ENCODE measurements at regions not wholly inside any gene's neighbourhood (a gene's known extent, or its start where the extent isn't known, plus 50 kb on each side); places are given as distances from the start of the nearest gene placed in this dataset.

DNA sequence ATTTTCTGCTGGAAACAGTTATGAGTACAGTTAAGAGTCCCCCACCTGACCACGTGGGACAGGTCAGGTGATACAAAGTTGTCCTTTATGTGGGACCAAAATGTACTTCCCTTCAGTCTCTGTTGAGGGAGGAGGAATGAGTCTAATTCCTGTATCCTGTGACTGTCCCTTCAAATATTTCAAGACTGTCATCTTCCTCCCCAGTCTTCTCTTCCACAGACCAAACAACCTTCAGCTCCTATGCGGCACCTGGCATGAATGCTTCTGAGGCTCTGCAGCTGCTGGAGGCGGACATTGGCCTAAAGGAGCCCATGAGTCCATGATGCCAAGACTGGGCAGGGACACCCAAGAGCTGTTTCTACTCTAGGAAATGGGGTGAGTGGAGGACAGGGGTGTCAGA, 72.1 kb upstream of the SIM2 start (continued):
- TF ChIP-seq, protein P1, sequence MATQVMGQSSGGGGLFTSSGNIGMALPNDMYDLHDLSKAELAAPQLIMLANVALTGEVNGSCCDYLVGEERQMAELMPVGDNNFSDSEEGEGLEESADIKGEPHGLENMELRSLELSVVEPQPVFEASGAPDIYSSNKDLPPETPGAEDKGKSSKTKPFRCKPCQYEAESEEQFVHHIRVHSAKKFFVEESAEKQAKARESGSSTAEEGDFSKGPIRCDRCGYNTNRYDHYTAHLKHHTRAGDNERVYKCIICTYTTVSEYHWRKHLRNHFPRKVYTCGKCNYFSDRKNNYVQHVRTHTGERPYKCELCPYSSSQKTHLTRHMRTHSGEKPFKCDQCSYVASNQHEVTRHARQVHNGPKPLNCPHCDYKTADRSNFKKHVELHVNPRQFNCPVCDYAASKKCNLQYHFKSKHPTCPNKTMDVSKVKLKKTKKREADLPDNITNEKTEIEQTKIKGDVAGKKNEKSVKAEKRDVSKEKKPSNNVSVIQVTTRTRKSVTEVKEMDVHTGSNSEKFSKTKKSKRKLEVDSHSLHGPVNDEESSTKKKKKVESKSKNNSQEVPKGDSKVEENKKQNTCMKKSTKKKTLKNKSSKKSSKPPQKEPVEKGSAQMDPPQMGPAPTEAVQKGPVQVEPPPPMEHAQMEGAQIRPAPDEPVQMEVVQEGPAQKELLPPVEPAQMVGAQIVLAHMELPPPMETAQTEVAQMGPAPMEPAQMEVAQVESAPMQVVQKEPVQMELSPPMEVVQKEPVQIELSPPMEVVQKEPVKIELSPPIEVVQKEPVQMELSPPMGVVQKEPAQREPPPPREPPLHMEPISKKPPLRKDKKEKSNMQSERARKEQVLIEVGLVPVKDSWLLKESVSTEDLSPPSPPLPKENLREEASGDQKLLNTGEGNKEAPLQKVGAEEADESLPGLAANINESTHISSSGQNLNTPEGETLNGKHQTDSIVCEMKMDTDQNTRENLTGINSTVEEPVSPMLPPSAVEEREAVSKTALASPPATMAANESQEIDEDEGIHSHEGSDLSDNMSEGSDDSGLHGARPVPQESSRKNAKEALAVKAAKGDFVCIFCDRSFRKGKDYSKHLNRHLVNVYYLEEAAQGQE (IDR thresholded peaks at IDR 0.05; ENCODE audit: low read depth, low read length), result no peak
- TF ChIP-seq CHD2 (IDR thresholded peaks at IDR 0.05; ENCODE audit: low read length, partially characterized antibody), result no peak
- TF ChIP-seq RAD21 (IDR thresholded peaks at IDR 0.05; ENCODE audit: low read length), result no peak
- TF ChIP-seq FOXJ3 (CRISPR knock-in tag; IDR thresholded peaks at IDR 0.05), result no peak
- TF ChIP-seq GABPA (IDR thresholded peaks at IDR 0.05; ENCODE audit: low read depth), result no peak
- TF ChIP-seq, protein P2, sequence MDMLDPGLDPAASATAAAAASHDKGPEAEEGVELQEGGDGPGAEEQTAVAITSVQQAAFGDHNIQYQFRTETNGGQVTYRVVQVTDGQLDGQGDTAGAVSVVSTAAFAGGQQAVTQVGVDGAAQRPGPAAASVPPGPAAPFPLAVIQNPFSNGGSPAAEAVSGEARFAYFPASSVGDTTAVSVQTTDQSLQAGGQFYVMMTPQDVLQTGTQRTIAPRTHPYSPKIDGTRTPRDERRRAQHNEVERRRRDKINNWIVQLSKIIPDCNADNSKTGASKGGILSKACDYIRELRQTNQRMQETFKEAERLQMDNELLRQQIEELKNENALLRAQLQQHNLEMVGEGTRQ (IDR thresholded peaks at IDR 0.05; ENCODE audit: borderline replicate concordance, low read depth, low read length), result no peak
- TF ChIP-seq, protein P3, sequence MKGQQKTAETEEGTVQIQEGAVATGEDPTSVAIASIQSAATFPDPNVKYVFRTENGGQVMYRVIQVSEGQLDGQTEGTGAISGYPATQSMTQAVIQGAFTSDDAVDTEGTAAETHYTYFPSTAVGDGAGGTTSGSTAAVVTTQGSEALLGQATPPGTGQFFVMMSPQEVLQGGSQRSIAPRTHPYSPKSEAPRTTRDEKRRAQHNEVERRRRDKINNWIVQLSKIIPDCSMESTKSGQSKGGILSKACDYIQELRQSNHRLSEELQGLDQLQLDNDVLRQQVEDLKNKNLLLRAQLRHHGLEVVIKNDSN (IDR thresholded peaks at IDR 0.05; ENCODE audit: borderline replicate concordance, low read depth), result no peak

DNA sequence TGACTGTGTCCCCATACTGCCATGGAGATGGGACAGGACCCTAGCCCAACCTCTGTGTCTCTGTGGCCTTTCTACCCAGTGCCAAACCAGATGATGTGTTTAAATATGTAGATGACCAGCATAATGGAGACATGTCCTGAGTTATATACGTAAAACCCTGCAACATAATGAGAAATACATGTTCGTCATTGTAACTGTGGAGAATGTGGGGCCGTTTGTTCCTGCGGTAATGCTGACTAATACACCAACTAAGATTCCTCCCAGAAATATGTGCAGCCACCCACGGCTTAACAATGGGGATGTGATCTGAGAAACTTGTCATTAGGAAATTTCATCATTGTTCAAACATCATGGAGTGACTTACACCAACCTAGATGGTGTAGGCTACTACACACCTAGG, 71.7 kb upstream of the SIM2 start:
- Histone ChIP-seq H3K27ac (ENCODE audit: low read depth in 2 of 2, low read length in 1 of 2) (no peak overlapping the region), H3K9me2 (no peaks in the 10 kb centered on the region), H3K9ac (no peak overlapping the region), H4K20me1 (ENCODE audit: insufficient read depth) (no peaks in the 10 kb centered on the region), H3K36me3 (replicated peaks in 1 of 2; ENCODE audit: control insufficient read depth in 1 of 2, insufficient read depth in 2 of 2, low read length in 1 of 2) (no peaks in the 10 kb centered on the region), H2AFZ (ENCODE audit: low read depth) (no peak overlapping the region), H3K9me3 (no peaks in the 10 kb centered on the region), H3K4me3 (ENCODE audit: low read depth in 2 of 2, low read length in 1 of 2) (no peak overlapping the region), H3K4me2 (no peak overlapping the region), H3K4me1 (ENCODE audit: control insufficient read depth in 1 of 2, insufficient read depth in 2 of 2, low read depth in 1 of 2, low read length in 1 of 2) (peaks cover 0 to 12% of the 10 kb centered on the region in 2 experiments; a peak in 1 of 4 replicates), H3F3A (replicated peaks; ENCODE audit: insufficient read depth) (no peaks in the 10 kb centered on the region), H3K79me2 (ENCODE audit: insufficient read depth) (no peaks in the 10 kb centered on the region), H3K27me3 (ENCODE audit: insufficient read depth) (peaks cover 17% of the 10 kb centered on the region)
- WGBS (ENCODE audit: low lambda C conversion rate), result 65% methylated on average over 5 of the region's 5 CpGs
- DNase-seq, result no peak
- POLR2A ChIA-PET, result no interaction called here
- CTCF ChIA-PET, result no interaction called here
- TF ChIP-seq, protein P4, sequence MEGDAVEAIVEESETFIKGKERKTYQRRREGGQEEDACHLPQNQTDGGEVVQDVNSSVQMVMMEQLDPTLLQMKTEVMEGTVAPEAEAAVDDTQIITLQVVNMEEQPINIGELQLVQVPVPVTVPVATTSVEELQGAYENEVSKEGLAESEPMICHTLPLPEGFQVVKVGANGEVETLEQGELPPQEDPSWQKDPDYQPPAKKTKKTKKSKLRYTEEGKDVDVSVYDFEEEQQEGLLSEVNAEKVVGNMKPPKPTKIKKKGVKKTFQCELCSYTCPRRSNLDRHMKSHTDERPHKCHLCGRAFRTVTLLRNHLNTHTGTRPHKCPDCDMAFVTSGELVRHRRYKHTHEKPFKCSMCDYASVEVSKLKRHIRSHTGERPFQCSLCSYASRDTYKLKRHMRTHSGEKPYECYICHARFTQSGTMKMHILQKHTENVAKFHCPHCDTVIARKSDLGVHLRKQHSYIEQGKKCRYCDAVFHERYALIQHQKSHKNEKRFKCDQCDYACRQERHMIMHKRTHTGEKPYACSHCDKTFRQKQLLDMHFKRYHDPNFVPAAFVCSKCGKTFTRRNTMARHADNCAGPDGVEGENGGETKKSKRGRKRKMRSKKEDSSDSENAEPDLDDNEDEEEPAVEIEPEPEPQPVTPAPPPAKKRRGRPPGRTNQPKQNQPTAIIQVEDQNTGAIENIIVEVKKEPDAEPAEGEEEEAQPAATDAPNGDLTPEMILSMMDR (IDR thresholded peaks at IDR 0.05), result no peak
- TF ChIP-seq SMC3 (IDR thresholded peaks at IDR 0.05; ENCODE audit: low read depth, low read length) (no peak), ELF1 (IDR thresholded peaks at IDR 0.05) (no peak)
